Suprapubic skin (tissue), 4 donors: ENCODE measurements at regions not wholly inside any gene's neighbourhood (a gene's known extent, or its start where the extent isn't known, plus 50 kb on each side); places are given as distances from the start of the nearest gene placed in this dataset.

Experiments
- DNase-seq, 2 donors: peaks; one replicate each; pipeline ENCODE4 v3.0.0-alpha.2; 2019; ENCODE audit warnings: low spot score in 2 of 2
- H3K27ac ChIP-seq: fragments of 200-600 bp; sonication (generic); one replicate; pipeline ENCODE4 v1.5.1; 2019
- H3K27me3 ChIP-seq: fragments of 200-600 bp; sonication (generic); one replicate; pipeline ENCODE4 v1.5.1; 2019
- H3K36me3 ChIP-seq: fragments of 200-600 bp; sonication (generic); one replicate; pipeline ENCODE4 v1.5.1; 2019
- H3K4me1 ChIP-seq: fragments of 200-600 bp; sonication (generic); one replicate; pipeline ENCODE4 v1.5.1; 2019
- H3K4me3 ChIP-seq: fragments of 200-600 bp; sonication (generic); one replicate; pipeline ENCODE4 v1.5.1; 2019; ENCODE audit warnings: mild to moderate bottlenecking
- H3K9me3 ChIP-seq: fragments of 200-600 bp; sonication (generic); one replicate; pipeline ENCODE4 v1.5.1; 2019
- EP300 ChIP-seq: sonication (generic); formaldehyde crosslinking; IDR thresholded peaks from one replicate; pipeline ENCODE4 v1.6.1; 2017; ENCODE audit warnings: antibody characterized with exemption
- POLR2A ChIP-seq, 2 donors: fragments of 450-650 bp; IDR thresholded peaks; one replicate each; pipeline ENCODE4 v1.6.1; 2017; ENCODE audit warnings: antibody characterized with exemption in 2 of 2, mild to moderate bottlenecking in 2 of 2, moderate library complexity in 2 of 2
- POLR2AphosphoS5 ChIP-seq, 3 donors: sonication (generic); formaldehyde crosslinking; IDR thresholded peaks; one replicate each; pipeline ENCODE4 v1.6.1; 2017; ENCODE audit warnings: antibody characterized with exemption in 3 of 3
- WGBS: methylation state at CpG from one replicate; pipeline ENCODE4 v1.1.5; 2018; 5-methylcytosine and 5-hydroxymethylcytosine counted together
- TF ChIP-seq, protein P1 (sequence below), 2 donors: fragments of 200-600 bp in 1 of 2; fragments of 450-650 bp in 1 of 2; sonication (generic) in 1 of 2; IDR thresholded peaks; one replicate each; pipeline ENCODE4 v1.5.1; 2016 to 2019; ENCODE audit warnings: antibody characterized with exemption in 2 of 2, mild to moderate bottlenecking in 1 of 2, moderate library complexity in 1 of 2

DNA sequence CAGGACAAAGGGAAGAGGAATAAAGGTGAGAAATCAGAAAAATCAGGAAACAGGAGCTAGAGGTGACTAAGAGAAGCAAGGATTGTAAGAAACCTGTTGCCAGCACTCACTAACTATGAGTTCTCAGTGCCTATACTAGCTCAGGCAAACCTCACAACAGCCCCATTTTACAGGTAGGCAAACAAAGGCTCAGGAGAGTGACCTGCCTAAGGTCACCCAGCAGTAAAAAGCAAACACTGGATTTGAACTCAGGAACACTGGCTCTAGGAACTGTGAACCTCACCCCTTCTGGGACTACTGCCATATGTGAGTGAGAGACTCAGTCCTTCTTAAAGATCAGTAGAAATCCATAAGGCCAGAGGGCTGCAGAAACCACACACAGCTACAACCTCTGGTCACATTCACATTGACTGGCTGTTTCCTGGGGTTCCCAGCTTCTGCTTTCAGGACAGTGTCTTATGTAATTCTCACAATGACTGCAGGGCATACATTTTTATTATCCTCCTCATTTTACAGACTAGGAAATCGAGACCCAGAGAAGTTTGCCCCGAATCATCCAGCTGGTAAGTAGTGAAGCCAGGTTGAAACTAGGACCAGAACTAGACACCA lies 80.7 kb upstream of the MAFB start:
- 47% methylated on average over 2 of the region's 2 CpGs for WGBS
- H3K4me1 ChIP-seq: peaks cover 9% of the 10 kb centered on the region
- H3K27ac ChIP-seq: no peak overlapping the region

DNA sequence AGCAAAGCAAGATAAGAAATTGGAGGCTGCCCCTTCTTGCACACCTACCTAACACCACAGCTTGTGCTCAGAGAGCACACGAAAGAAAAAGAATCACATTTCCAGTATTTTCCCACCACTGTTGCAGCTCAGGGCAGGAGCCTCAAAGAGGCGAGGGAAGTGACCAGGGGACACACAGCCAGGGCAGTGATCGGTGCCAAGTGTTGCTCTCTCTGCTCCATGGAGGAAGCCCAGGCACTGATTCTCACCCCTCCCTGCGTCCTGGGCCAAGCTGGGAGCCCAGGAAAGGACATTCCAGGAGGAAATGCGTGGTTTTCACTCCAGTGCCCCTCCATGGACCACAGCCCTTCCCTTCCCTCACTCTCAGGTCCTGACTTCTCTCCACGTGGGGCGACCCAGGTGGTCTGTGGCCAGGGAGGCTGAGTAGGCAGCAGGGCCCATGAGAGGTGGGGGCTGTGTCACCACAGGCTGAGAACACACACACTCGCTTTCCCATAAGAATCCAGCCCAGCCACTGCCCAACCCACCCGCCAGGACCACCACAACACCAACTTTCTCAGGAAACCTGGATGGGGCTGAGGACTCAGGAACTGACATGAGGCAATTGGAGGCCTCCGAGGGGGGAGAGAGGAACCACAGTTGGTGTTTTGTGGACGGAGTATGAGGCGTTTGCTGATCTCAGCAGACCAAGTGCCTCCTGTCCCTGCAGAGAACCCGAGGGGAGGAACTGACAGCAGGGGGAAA lies 81.7 kb upstream of the MAFB start:
- H3K36me3 ChIP-seq: no peaks in the 10 kb centered on the region
- no peak for DNase-seq
- no peak overlapping the region for H3K27ac ChIP-seq
- no peak overlapping the region for H3K4me3 ChIP-seq
- H3K4me1 ChIP-seq: peaks cover 9% of the 10 kb centered on the region
- 75% methylated on average over 12 of the region's 13 CpGs for WGBS
- no peaks in the 10 kb centered on the region for H3K27me3 ChIP-seq
- H3K9me3 ChIP-seq: no peaks in the 10 kb centered on the region
- TF ChIP-seq POLR2AphosphoS5 (IDR thresholded peaks at IDR 0.05): no peak
- TF ChIP-seq EP300: no peak
- TF ChIP-seq, protein P1, sequence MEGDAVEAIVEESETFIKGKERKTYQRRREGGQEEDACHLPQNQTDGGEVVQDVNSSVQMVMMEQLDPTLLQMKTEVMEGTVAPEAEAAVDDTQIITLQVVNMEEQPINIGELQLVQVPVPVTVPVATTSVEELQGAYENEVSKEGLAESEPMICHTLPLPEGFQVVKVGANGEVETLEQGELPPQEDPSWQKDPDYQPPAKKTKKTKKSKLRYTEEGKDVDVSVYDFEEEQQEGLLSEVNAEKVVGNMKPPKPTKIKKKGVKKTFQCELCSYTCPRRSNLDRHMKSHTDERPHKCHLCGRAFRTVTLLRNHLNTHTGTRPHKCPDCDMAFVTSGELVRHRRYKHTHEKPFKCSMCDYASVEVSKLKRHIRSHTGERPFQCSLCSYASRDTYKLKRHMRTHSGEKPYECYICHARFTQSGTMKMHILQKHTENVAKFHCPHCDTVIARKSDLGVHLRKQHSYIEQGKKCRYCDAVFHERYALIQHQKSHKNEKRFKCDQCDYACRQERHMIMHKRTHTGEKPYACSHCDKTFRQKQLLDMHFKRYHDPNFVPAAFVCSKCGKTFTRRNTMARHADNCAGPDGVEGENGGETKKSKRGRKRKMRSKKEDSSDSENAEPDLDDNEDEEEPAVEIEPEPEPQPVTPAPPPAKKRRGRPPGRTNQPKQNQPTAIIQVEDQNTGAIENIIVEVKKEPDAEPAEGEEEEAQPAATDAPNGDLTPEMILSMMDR (IDR thresholded peaks at IDR 0.05): no peak
- TF ChIP-seq POLR2A (IDR thresholded peaks at IDR 0.05): no peak

More for the DNA sequence above, 80.7 kb upstream of the MAFB start:
- no peak overlapping the region for H3K4me3 ChIP-seq
- no peak for TF ChIP-seq EP300
- TF ChIP-seq, protein P1 (IDR thresholded peaks at IDR 0.05): no peak
- no peak for TF ChIP-seq POLR2A (IDR thresholded peaks at IDR 0.05)
- no peak for TF ChIP-seq POLR2AphosphoS5 (IDR thresholded peaks at IDR 0.05)
- H3K9me3 ChIP-seq: no peaks in the 10 kb centered on the region
- no peak for DNase-seq
- H3K27me3 ChIP-seq: no peaks in the 10 kb centered on the region
- no peaks in the 10 kb centered on the region for H3K36me3 ChIP-seq

DNA sequence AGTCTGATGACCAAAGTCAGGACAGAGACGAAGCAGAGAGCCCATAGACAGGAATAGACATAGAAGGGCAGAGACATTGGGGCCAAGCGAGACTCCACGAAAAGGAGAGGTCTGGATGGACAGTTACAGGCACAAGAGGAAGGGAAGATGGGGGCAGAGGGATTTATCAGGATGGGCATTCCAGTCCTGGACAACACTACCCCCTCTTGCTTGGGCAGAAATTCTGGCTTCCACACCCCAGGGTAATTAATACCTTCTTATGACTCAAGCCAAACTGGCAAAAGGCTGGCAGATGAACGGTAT lies 82.2 kb upstream of the MAFB start:
- no peaks in the 10 kb centered on the region for H3K9me3 ChIP-seq
- H3K36me3 ChIP-seq: no peaks in the 10 kb centered on the region
- no peak overlapping the region for H3K27ac ChIP-seq
- H3K4me3 ChIP-seq: no peak overlapping the region
- peaks cover 9% of the 10 kb centered on the region for H3K4me1 ChIP-seq
- 73% methylated on average over 4 of the region's 4 CpGs for WGBS
- TF ChIP-seq POLR2A (IDR thresholded peaks at IDR 0.05): no peak
- no peak for TF ChIP-seq POLR2AphosphoS5 (IDR thresholded peaks at IDR 0.05)
- no peak for TF ChIP-seq EP300
- TF ChIP-seq, protein P1 (IDR thresholded peaks at IDR 0.05): no peak
- DNase-seq: no peak
- no peaks in the 10 kb centered on the region for H3K27me3 ChIP-seq

DNA sequence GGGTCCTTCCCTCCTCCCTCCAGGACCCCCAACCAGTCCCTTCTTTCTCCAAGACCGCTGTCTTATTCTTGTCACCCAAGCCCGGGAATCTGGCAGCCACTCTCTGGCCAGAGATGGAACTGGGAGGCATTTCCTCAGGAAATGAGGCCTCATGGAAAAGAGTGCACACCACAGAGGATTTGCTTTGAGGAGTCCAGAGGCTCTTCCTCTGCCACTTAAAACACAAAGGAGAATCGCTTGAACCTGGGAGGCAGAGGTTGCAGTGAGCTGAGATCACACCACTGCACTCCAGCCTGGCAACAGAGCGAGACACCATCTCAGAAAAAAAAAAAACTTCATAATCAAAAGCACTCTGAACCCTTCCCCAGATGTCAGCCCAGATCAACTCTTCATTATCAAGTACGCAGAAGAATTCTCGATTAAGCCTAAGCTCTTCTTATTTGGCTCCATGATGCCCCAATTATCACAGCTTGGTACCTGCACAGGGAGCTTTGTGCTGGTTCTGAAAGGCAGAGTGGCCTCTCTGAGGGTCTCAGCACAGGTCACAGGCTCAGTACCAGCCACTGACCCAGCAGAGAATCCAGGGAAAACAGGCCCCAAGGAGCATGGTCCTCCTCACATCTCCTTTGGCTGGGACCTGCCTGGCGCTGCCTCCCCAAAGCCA lies 82.9 kb upstream of the MAFB start:
- H3K27me3 ChIP-seq: no peaks in the 10 kb centered on the region
- DNase-seq: no peak
- no peaks in the 10 kb centered on the region for H3K36me3 ChIP-seq
- WGBS: 82% methylated on average over 7 of the region's 7 CpGs
- H3K4me1 ChIP-seq: peaks cover 14% of the 10 kb centered on the region
- TF ChIP-seq EP300: no peak
- no peak overlapping the region for H3K27ac ChIP-seq
- H3K4me3 ChIP-seq: no peak overlapping the region
- H3K9me3 ChIP-seq: no peaks in the 10 kb centered on the region

DNA sequence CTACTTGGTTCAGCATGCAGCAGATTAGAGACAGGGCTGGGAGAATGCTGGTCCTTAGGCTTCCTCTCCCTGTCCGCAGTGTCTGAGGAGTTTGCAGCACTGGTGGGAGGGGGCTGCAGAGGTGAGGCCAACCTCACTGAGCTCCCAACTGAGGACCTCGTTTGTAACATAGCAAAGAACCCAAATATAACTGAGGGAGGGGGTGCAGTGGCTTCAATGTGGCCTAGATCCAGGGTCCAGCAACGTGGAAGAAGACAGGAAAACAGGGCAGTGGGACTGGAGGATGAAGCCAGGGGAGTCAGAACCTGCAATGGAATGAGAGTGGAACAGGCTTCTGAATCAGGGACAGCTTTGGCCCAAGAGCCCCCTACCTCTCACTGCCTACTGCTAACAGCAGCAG lies 84.3 kb upstream of the MAFB start:
- Histone ChIP-seq H3K9me3 (no peaks in the 10 kb centered on the region), H3K27me3 (no peaks in the 10 kb centered on the region), H3K36me3 (no peaks in the 10 kb centered on the region), H3K4me1 (peaks cover 18% of the 10 kb centered on the region), H3K27ac (no peak overlapping the region), H3K4me3 (no peak overlapping the region)
- TF ChIP-seq POLR2AphosphoS5 (IDR thresholded peaks at IDR 0.05) (no peak), EP300 (no peak), POLR2A (IDR thresholded peaks at IDR 0.05) (no peak)
- TF ChIP-seq, protein P1 (IDR thresholded peaks at IDR 0.05): no peak
- WGBS: 63% methylated on average over 3 of the region's 3 CpGs
- no peak for DNase-seq
